ENCODE measurements at regions not wholly inside any gene's neighbourhood (a gene's known extent, or its start where the extent isn't known, plus 50 kb on each side); places are given as distances from the start of the nearest gene placed in this dataset.

- DNase-seq (ENCODE audit: low read depth, low spot score) (no peak), ATAC-seq (no peak)
- H3K4me2 ChIP-seq (ENCODE audit: low read length) = no peak overlapping the region
- POLR2A ChIA-PET = no interaction called here
- no peaks in the 10 kb centered on the region for H3K36me3 ChIP-seq (ENCODE audit: control insufficient read depth in 1 of 2, insufficient read depth in 2 of 2, low read length in 2 of 2)
- H3K27me3 ChIP-seq (ENCODE audit: insufficient read depth, low read length) = no peaks in the 10 kb centered on the region
- H3K9me2 ChIP-seq (ENCODE audit: insufficient read depth) = no peaks in the 10 kb centered on the region
- no TSS peak for BruUV-seq (replicated peaks)
- CTCF ChIA-PET = no interaction called here
- RAD21 ChIA-PET (ENCODE audit: low non-redundant PET in 1 of 2, low total read pairs in 2 of 2, uncharacterized antibody in 2 of 2, unreplicated experiment in 2 of 2) = no interaction called here
- H2AFZ ChIP-seq (ENCODE audit: low read depth, low read length, poor library complexity, severe bottlenecking) = no peak overlapping the region
- H3K4me3 ChIP-seq (replicated peaks in 1 of 2; ENCODE audit: low read depth in 1 of 2, low read length in 2 of 2) = no peak overlapping the region
- intact Hi-C loops (cut with micrococcal nuclease) = no loop called here
- H4K20me1 ChIP-seq (ENCODE audit: insufficient read depth) = no peaks in the 10 kb centered on the region
- peaks cover 0 to under 1% of the 10 kb centered on the region in 2 experiments; a peak in 1 of 4 replicates for H3K9me3 ChIP-seq (ENCODE audit: control insufficient read depth in 1 of 2, insufficient read depth in 1 of 2, low read depth in 1 of 2, low read length in 2 of 2)
- H3K4me1 ChIP-seq (ENCODE audit: control insufficient read depth in 1 of 2, insufficient read depth in 2 of 2, low read length in 2 of 2) = no peaks in the 10 kb centered on the region
- H3K27ac ChIP-seq (ENCODE audit: low read depth, low read length) = no peak overlapping the region
- H3K79me2 ChIP-seq (ENCODE audit: insufficient read depth, low read length) = no peaks in the 10 kb centered on the region
- TF ChIP-seq JUND (IDR thresholded peaks at IDR 0.05) = no peak
- no peak for TF ChIP-seq ZFX (IDR thresholded peaks at IDR 0.05)
- TF ChIP-seq CEBPB (IDR thresholded peaks at IDR 0.05; ENCODE audit: low read depth) = no peak
- TF ChIP-seq SP1 (IDR thresholded peaks at IDR 0.05; ENCODE audit: low read depth) = no peak
- no peak for TF ChIP-seq RAD21 (IDR thresholded peaks at IDR 0.05; ENCODE audit: low read depth)
- no peak for TF ChIP-seq YY1 (IDR thresholded peaks at IDR 0.05; ENCODE audit: extremely low read depth, insufficient replicate concordance, low read depth, low read length)
- TF ChIP-seq ELF1 (IDR thresholded peaks at IDR 0.05; ENCODE audit: borderline replicate concordance, low read depth) = no peak
- no peak overlapping the region for H3K9ac ChIP-seq (ENCODE audit: low read length)
Measured at GRCh38 chr15:93631958-93632618, 543.1 kb upstream of the RGMA start.

- no peaks in the 10 kb centered on the region for H3K9me2 ChIP-seq (ENCODE audit: insufficient read depth)
- ChIA-PET POLR2A (no interaction called here), CTCF (no interaction called here), RAD21 (ENCODE audit: low non-redundant PET in 1 of 2, low total read pairs in 2 of 2, uncharacterized antibody in 2 of 2, unreplicated experiment in 2 of 2) (no interaction called here)
- no peak overlapping the region for H3K4me2 ChIP-seq (ENCODE audit: low read length)
- BruUV-seq (replicated peaks) = no TSS peak
- no peaks in the 10 kb centered on the region for H3K79me2 ChIP-seq (ENCODE audit: insufficient read depth, low read length)
- no peak overlapping the region for H3K27ac ChIP-seq (ENCODE audit: low read depth, low read length)
- TF ChIP-seq ZBTB33 (IDR thresholded peaks at IDR 0.05; ENCODE audit: extremely low read depth, insufficient replicate concordance, low read length) = no peak
- no peak for DNase-seq (ENCODE audit: low read depth, low spot score)
- H3K36me3 ChIP-seq (ENCODE audit: control insufficient read depth in 1 of 2, insufficient read depth in 2 of 2, low read length in 2 of 2) = no peaks in the 10 kb centered on the region
- no peaks in the 10 kb centered on the region for H4K20me1 ChIP-seq (ENCODE audit: insufficient read depth)
- no peaks in the 10 kb centered on the region for H3K27me3 ChIP-seq (ENCODE audit: insufficient read depth, low read length)
- intact Hi-C loops (cut with micrococcal nuclease) = no loop called here
- no peak for ATAC-seq
- no peak overlapping the region for H3K4me3 ChIP-seq (replicated peaks in 1 of 2; ENCODE audit: low read depth in 1 of 2, low read length in 2 of 2)
- H2AFZ ChIP-seq (ENCODE audit: low read depth, low read length, poor library complexity, severe bottlenecking) = no peak overlapping the region
- H3K9me3 ChIP-seq (ENCODE audit: control insufficient read depth in 1 of 2, insufficient read depth in 1 of 2, low read depth in 1 of 2, low read length in 2 of 2) = 0 out of 4 replicates have a peak, but pooled peaks cover 0 to 4% of the 10 kb centered on the region in 2 experiments
- H3K9ac ChIP-seq (ENCODE audit: low read length) = no peak overlapping the region
- H3K4me1 ChIP-seq (ENCODE audit: control insufficient read depth in 1 of 2, insufficient read depth in 2 of 2, low read length in 2 of 2) = no peaks in the 10 kb centered on the region
Measured at GRCh38 chr15:93619597-93619996, 530.6 kb upstream of the RGMA start.
